DND-41 (cell line): ENCODE measurements at regions not wholly inside any gene's neighbourhood (a gene's known extent, or its start where the extent isn't known, plus 50 kb on each side); places are given as distances from the start of the nearest gene placed in this dataset.

Experiments used
- CTCF ChIP-seq: IDR thresholded peaks from 2 replicates; pipeline ENCODE4 v1.5.1; 2012; ENCODE audit warnings: borderline replicate concordance, low read length, moderate library complexity, mild to moderate bottlenecking; ENCODE audit not compliant: poor library complexity, severe bottlenecking; ENCODE audit errors: extremely low read depth
- EZH2 ChIP-seq: IDR thresholded peaks from 3 replicates; pipeline ENCODE4 v1.6.1; 2012; ENCODE audit warnings: borderline replicate concordance, low read depth, mild to moderate bottlenecking, moderate library complexity, low read length, inconsistent platforms; ENCODE audit not compliant: severe bottlenecking

GRCh38 chr7:32779167-32779566 is 112.4 kb downstream of the KBTBD2 start:
- TF ChIP-seq CTCF (no peak), EZH2 (no peak)
